GM19463 (cell line): ENCODE measurements at regions not wholly inside any gene's neighbourhood (a gene's known extent, or its start where the extent isn't known, plus 50 kb on each side); places are given as distances from the start of the nearest gene placed in this dataset.
"Not testable (repeated sequence)": the region's sequence is repeated elsewhere in the genome, so short reads cannot be mapped to it uniquely, and the experiment has no call there.

Experiments used
- ATAC-seq: cut with Tn5 transposase; IDR thresholded peaks from one replicate; pipeline ENCODE4 v1.9.1; 2021; ENCODE audit warnings: mild to moderate bottlenecking, moderate library complexity; ENCODE audit not compliant: unreplicated experiment

- no peak for ATAC-seq
Measured at GRCh38 chr9:28073270-28073669, 500.0 kb upstream of the C9orf72 start.

- no peak for ATAC-seq
Measured at GRCh38 chr9:28079677-28080076, 506.4 kb upstream of the C9orf72 start.

- no peak for ATAC-seq
Measured at GRCh38 chr9:28082671-28083070, 509.4 kb upstream of the C9orf72 start.

GRCh38 chr9:28086881-28087280, 513.6 kb upstream of the C9orf72 start:
- no peak for ATAC-seq

GRCh38 chr9:28092981-28093936, 520.0 kb upstream of the C9orf72 start:
- no peak for ATAC-seq

- no peak for ATAC-seq
Measured at GRCh38 chr9:28101509-28101908, 528.2 kb upstream of the C9orf72 start.

- ATAC-seq, result no peak
Measured at GRCh38 chr9:28105001-28105400, 531.7 kb upstream of the C9orf72 start.

GRCh38 chr9:28120184-28120583, 546.9 kb upstream of the C9orf72 start:
- no peak for ATAC-seq

- no peak for ATAC-seq
Measured at GRCh38 chr9:28120626-28121025, 547.3 kb upstream of the C9orf72 start.

GRCh38 chr9:28121366-28121765, 548.1 kb upstream of the C9orf72 start:
- ATAC-seq, result no peak

- no peak for ATAC-seq
Measured at GRCh38 chr9:28124917-28125316, 551.6 kb upstream of the C9orf72 start.

GRCh38 chr9:28127101-28127500, 553.8 kb upstream of the C9orf72 start:
- no peak for ATAC-seq

- ATAC-seq, result no peak
Measured at GRCh38 chr9:28134446-28134976, 561.2 kb upstream of the C9orf72 start.

GRCh38 chr9:28135549-28135948, 562.3 kb upstream of the C9orf72 start:
- no peak for ATAC-seq

GRCh38 chr9:28136113-28136512, 562.8 kb upstream of the C9orf72 start:
- no peak for ATAC-seq

- ATAC-seq, result not testable (repeated sequence)
Measured at GRCh38 chr9:28147430-28147829, 574.1 kb upstream of the C9orf72 start.

- not testable (repeated sequence) for ATAC-seq
Measured at GRCh38 chr9:28147923-28148597, 574.8 kb upstream of the C9orf72 start.

- ATAC-seq, result not testable (repeated sequence)
Measured at GRCh38 chr9:28149361-28150050, 576.2 kb upstream of the C9orf72 start.

- no peak for ATAC-seq
Measured at GRCh38 chr9:28155067-28155466, 581.8 kb upstream of the C9orf72 start.

- ATAC-seq, result no peak
Measured at GRCh38 chr9:28155671-28156070, 582.4 kb upstream of the C9orf72 start.

- no peak for ATAC-seq
Measured at GRCh38 chr9:28158451-28158850, 585.2 kb upstream of the C9orf72 start.
